ENCODE measurements at regions not wholly inside any gene's neighbourhood (a gene's known extent, or its start where the extent isn't known, plus 50 kb on each side); places are given as distances from the start of the nearest gene placed in this dataset.

GRCh38 chr12:107529991-107530390 is 155.6 kb upstream of the PWP1 start:
- TF ChIP-seq CTCF (conservative IDR thresholded peaks at IDR 0.05 in 1 of 2, IDR thresholded peaks at IDR 0.05 in 1 of 2; ENCODE audit: low read depth in 1 of 2, low read length in 2 of 2) (no peak), EZH2 (IDR thresholded peaks at IDR 0.05; ENCODE audit: low read length, missing control alignments) (no peak)

Measured in fibroblast of lung (primary cell).